Kidney glomerular epithelial cell (primary cell): ENCODE measurements at regions not wholly inside any gene's neighbourhood (a gene's known extent, or its start where the extent isn't known, plus 50 kb on each side); places are given as distances from the start of the nearest gene placed in this dataset.
A peak's percentile ranks its signal among the peaks of the same experiment; 100 is the strongest.

ENCODE experiments used
- DNase-seq: peaks from one replicate; lab custom pipeline; 2025; lab: John Stamatoyannopoulos, UW

GRCh38 chr5:115375893-115376292 lies 79.4 kb upstream of the CCDC112 start:
- DNase-seq: no peak

- no peak for DNase-seq
Measured at GRCh38 chr5:115374057-115374775, 77.8 kb upstream of the CCDC112 start.

GRCh38 chr5:115372146-115372545 lies 75.7 kb upstream of the CCDC112 start:
- peak; percentile 89 for DNase-seq

GRCh38 chr5:115369430-115370144 lies 73.1 kb upstream of the CCDC112 start:
- no peak for DNase-seq

- peak; percentile 90 for DNase-seq
Measured at GRCh38 chr5:115366223-115366622, 69.8 kb upstream of the CCDC112 start.

- no peak for DNase-seq
Measured at GRCh38 chr5:115363879-115364278, 67.4 kb upstream of the CCDC112 start.

GRCh38 chr5:115360046-115360685 lies 63.7 kb upstream of the CCDC112 start:
- DNase-seq: no peak

GRCh38 chr5:115355767-115356381 lies 59.4 kb upstream of the CCDC112 start:
- DNase-seq: no peak

GRCh38 chr5:115355095-115355494 lies 58.6 kb upstream of the CCDC112 start:
- DNase-seq: no peak

GRCh38 chr5:115354246-115354645 lies 57.8 kb upstream of the CCDC112 start:
- DNase-seq: no peak

- DNase-seq: no peak
Measured at GRCh38 chr5:115352571-115352970, 56.1 kb upstream of the CCDC112 start.

- peak; percentile 57 for DNase-seq
Measured at GRCh38 chr5:115351356-115352195, 55.1 kb upstream of the CCDC112 start.

GRCh38 chr5:115350894-115351293 lies 54.4 kb upstream of the CCDC112 start:
- DNase-seq: no peak

- peak; percentile 68 for DNase-seq
Measured at GRCh38 chr5:115349001-115349817, 52.8 kb upstream of the CCDC112 start.

GRCh38 chr5:115348175-115348574 lies 51.7 kb upstream of the CCDC112 start:
- no peak for DNase-seq
